ENCODE measurements at regions not wholly inside any gene's neighbourhood (a gene's known extent, or its start where the extent isn't known, plus 50 kb on each side); places are given as distances from the start of the nearest gene placed in this dataset.

DNA sequence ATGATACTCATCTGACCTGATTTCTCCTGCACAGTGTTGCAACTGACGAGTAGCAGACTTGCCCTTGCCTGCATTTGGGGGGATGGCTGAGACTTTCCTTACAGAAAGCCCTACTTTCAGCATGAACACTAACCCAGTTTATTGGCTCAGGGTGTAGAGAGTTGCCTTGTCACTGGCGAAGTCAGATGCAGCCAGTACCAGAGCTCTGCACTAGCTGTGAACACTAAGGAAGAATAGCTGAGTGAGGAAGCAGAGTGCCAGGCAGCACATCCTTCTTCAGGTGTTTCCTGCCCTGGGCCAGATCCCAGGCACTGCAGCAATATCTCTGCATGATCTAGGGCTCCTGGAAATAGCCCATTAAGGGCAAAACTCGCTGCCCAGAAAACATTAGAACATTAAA lies 154.0 kb upstream of the SYNPR start:
- DNase-seq (ENCODE audit: low read depth in 2 of 2), result no peak
- Histone ChIP-seq H4K20me1 (ENCODE audit: control insufficient read depth, extremely low read depth, insufficient read depth, low read length) (no peaks in the 10 kb centered on the region), H3K27ac (ENCODE audit: insufficient read depth, low read length) (no peak overlapping the region), H3K9me3 (ENCODE audit: control insufficient read depth, insufficient read depth, low read depth, low read length) (no peaks in the 10 kb centered on the region), H3K79me2 (ENCODE audit: control insufficient read depth, insufficient read depth, low read length) (no peaks in the 10 kb centered on the region), H3K36me3 (ENCODE audit: control insufficient read depth, insufficient read depth, low read length) (no peaks in the 10 kb centered on the region), H3K4me1 (ENCODE audit: control insufficient read depth, extremely low read depth, insufficient read depth, low read length) (no peaks in the 10 kb centered on the region), H2AFZ (ENCODE audit: low read length) (no peak overlapping the region), H3K4me3 (replicated peaks in 1 of 4; ENCODE audit: control extremely low read depth in 1 of 4, insufficient read depth in 1 of 4, low read depth in 3 of 4, low read length in 4 of 4) (no peak overlapping the region), H3K9ac (ENCODE audit: insufficient read depth, low read length) (no peak overlapping the region), H3K27me3 (ENCODE audit: control insufficient read depth, insufficient read depth, low read length) (no peaks in the 10 kb centered on the region), H3K4me2 (ENCODE audit: extremely low read depth, insufficient read depth, low read length) (no peak overlapping the region)
- TF ChIP-seq CTCF (conservative IDR thresholded peaks at IDR 0.05 in 1 of 2, IDR thresholded peaks at IDR 0.05 in 1 of 2; ENCODE audit: low read depth in 1 of 2, low read length in 2 of 2) (no peak), EZH2 (IDR thresholded peaks at IDR 0.05; ENCODE audit: low read length, missing control alignments) (no peak)

DNA sequence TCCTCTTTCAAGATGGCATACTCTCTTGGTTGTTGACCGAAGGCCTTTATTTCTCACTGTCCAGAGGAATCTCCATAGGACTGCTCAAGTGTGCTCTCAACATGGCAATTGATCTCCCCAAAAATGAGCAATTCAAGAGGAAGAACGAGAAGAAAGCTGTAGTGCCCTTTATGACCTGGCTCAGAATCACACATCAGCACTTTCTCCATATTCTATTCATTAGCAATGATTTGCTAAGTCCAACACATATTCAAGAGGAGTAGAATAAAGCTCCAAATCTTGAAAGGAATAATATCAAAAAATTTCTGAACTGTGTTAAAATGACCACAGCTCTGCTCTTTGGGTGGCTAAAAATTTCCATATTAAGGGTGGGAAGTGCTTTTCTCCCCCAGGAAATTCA lies 151.6 kb upstream of the SYNPR start:
- DNase-seq (ENCODE audit: low read depth in 2 of 2), result no peak
- Histone ChIP-seq H3K36me3 (ENCODE audit: control insufficient read depth, insufficient read depth, low read length) (no peaks in the 10 kb centered on the region), H3K4me3 (replicated peaks in 1 of 4; ENCODE audit: control extremely low read depth in 1 of 4, insufficient read depth in 1 of 4, low read depth in 3 of 4, low read length in 4 of 4) (no peak overlapping the region), H2AFZ (ENCODE audit: low read length) (no peak overlapping the region), H3K9ac (ENCODE audit: insufficient read depth, low read length) (no peak overlapping the region), H3K27ac (ENCODE audit: insufficient read depth, low read length) (no peak overlapping the region), H3K79me2 (ENCODE audit: control insufficient read depth, insufficient read depth, low read length) (no peaks in the 10 kb centered on the region), H4K20me1 (ENCODE audit: control insufficient read depth, extremely low read depth, insufficient read depth, low read length) (no peaks in the 10 kb centered on the region), H3K4me2 (ENCODE audit: extremely low read depth, insufficient read depth, low read length) (no peak overlapping the region), H3K27me3 (ENCODE audit: control insufficient read depth, insufficient read depth, low read length) (no peaks in the 10 kb centered on the region), H3K9me3 (ENCODE audit: control insufficient read depth, insufficient read depth, low read depth, low read length) (no peaks in the 10 kb centered on the region), H3K4me1 (ENCODE audit: control insufficient read depth, extremely low read depth, insufficient read depth, low read length) (no peaks in the 10 kb centered on the region)
- TF ChIP-seq EZH2 (IDR thresholded peaks at IDR 0.05; ENCODE audit: low read length, missing control alignments), result no peak
- TF ChIP-seq CTCF (conservative IDR thresholded peaks at IDR 0.05 in 1 of 2, IDR thresholded peaks at IDR 0.05 in 1 of 2; ENCODE audit: low read depth in 1 of 2, low read length in 2 of 2), result no peak

- no peaks in the 10 kb centered on the region for H3K27me3 ChIP-seq (ENCODE audit: control insufficient read depth, insufficient read depth, low read length)
- no peaks in the 10 kb centered on the region for H3K36me3 ChIP-seq (ENCODE audit: control insufficient read depth, insufficient read depth, low read length)
- no peak for TF ChIP-seq EZH2 (IDR thresholded peaks at IDR 0.05; ENCODE audit: low read length, missing control alignments)
- TF ChIP-seq CTCF (conservative IDR thresholded peaks at IDR 0.05 in 1 of 2, IDR thresholded peaks at IDR 0.05 in 1 of 2; ENCODE audit: low read depth in 1 of 2, low read length in 2 of 2), result no peak
- H3K4me1 ChIP-seq (ENCODE audit: control insufficient read depth, extremely low read depth, insufficient read depth, low read length), result no peaks in the 10 kb centered on the region
- H3K4me2 ChIP-seq (ENCODE audit: extremely low read depth, insufficient read depth, low read length), result no peak overlapping the region
- DNase-seq (ENCODE audit: low read depth in 2 of 2), result no peak
- H3K4me3 ChIP-seq (replicated peaks in 1 of 4; ENCODE audit: control extremely low read depth in 1 of 4, insufficient read depth in 1 of 4, low read depth in 3 of 4, low read length in 4 of 4), result no peak overlapping the region
- H4K20me1 ChIP-seq (ENCODE audit: control insufficient read depth, extremely low read depth, insufficient read depth, low read length), result no peaks in the 10 kb centered on the region
- no peaks in the 10 kb centered on the region for H3K9me3 ChIP-seq (ENCODE audit: control insufficient read depth, insufficient read depth, low read depth, low read length)
- no peaks in the 10 kb centered on the region for H3K79me2 ChIP-seq (ENCODE audit: control insufficient read depth, insufficient read depth, low read length)
- H2AFZ ChIP-seq (ENCODE audit: low read length), result no peak overlapping the region
- H3K27ac ChIP-seq (ENCODE audit: insufficient read depth, low read length), result no peak overlapping the region
- H3K9ac ChIP-seq (ENCODE audit: insufficient read depth, low read length), result no peak overlapping the region
These were observed 149.7 kb upstream of the SYNPR start for GRCh38 chr3:63128380-63128779.
